HCT116 (cell line): ENCODE measurements at regions not wholly inside any gene's neighbourhood (a gene's known extent, or its start where the extent isn't known, plus 50 kb on each side); places are given as distances from the start of the nearest gene placed in this dataset.

Source experiments
- EZH2phosphoT487 ChIP-seq: fragments of 200-600 bp; IDR thresholded peaks from 2 replicates; pipeline ENCODE4 v1.6.1; 2018; ENCODE audit warnings: antibody characterized with exemption, borderline replicate concordance
- POLR2AphosphoS5 ChIP-seq: IDR thresholded peaks from 2 replicates; pipeline ENCODE4 v1.6.1; 2011; ENCODE audit warnings: mild to moderate bottlenecking, low read depth, low read length, moderate library complexity
- RAD21 ChIP-seq: IDR thresholded peaks from 2 replicates; pipeline ENCODE4 v1.6.1; 2012; ENCODE audit warnings: low read depth, mild to moderate bottlenecking
- SIN3A ChIP-seq: IDR thresholded peaks from 2 replicates; pipeline ENCODE4 v1.6.1; 2012; ENCODE audit warnings: low read depth
- YY1 ChIP-seq: IDR thresholded peaks from 2 replicates; pipeline ENCODE4 v1.6.1; 2011; ENCODE audit warnings: low read length, low read depth, moderate library complexity, mild to moderate bottlenecking; ENCODE audit not compliant: insufficient replicate concordance; ENCODE audit errors: extremely low read depth
- TF ChIP-seq, protein P1 (sequence below), 3 experiments: fragments of 200-600 bp in 1 of 3; sonication (generic) in 1 of 3; IDR thresholded peaks in 2 of 3; conservative IDR thresholded peaks in 1 of 3; 2 replicates each; pipeline ENCODE4 v1.5.1; 2012 to 2017; ENCODE audit warnings: low read depth in 2 of 3, low read length in 2 of 3, antibody characterized with exemption in 1 of 3, borderline replicate concordance in 1 of 3, control low read depth in 1 of 3, mild to moderate bottlenecking in 1 of 3, mixed read lengths in 1 of 3, mixed run types in 1 of 3, moderate library complexity in 1 of 3; ENCODE audit not compliant: insufficient read depth in 1 of 3
- TF ChIP-seq, protein P2 (sequence below): IDR thresholded peaks from 2 replicates; pipeline ENCODE4 v1.6.1; 2012

DNA sequence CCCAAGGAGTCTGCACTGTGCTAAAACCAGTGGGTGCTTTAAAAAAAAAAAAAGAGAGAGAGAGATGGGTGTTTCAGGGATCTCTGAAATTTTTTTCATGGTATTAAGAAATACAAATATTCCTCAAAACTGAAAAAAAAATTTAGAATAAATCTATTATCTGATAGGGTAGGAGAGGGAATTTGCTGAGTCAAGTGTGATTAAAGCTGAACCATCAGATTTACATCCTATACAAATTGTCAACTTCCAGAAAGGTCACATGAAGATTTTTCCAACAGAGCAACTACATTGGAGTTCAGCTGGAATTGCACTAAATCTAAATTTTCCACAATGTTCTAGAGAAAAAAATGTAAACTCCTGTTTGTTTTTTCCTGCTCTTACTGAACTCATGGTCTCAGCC is 79.3 kb upstream of the DSCAM start:
- TF ChIP-seq POLR2AphosphoS5 (no peak), EZH2phosphoT487 (no peak), YY1 (no peak), RAD21 (no peak), SIN3A (no peak)
- TF ChIP-seq, protein P1, sequence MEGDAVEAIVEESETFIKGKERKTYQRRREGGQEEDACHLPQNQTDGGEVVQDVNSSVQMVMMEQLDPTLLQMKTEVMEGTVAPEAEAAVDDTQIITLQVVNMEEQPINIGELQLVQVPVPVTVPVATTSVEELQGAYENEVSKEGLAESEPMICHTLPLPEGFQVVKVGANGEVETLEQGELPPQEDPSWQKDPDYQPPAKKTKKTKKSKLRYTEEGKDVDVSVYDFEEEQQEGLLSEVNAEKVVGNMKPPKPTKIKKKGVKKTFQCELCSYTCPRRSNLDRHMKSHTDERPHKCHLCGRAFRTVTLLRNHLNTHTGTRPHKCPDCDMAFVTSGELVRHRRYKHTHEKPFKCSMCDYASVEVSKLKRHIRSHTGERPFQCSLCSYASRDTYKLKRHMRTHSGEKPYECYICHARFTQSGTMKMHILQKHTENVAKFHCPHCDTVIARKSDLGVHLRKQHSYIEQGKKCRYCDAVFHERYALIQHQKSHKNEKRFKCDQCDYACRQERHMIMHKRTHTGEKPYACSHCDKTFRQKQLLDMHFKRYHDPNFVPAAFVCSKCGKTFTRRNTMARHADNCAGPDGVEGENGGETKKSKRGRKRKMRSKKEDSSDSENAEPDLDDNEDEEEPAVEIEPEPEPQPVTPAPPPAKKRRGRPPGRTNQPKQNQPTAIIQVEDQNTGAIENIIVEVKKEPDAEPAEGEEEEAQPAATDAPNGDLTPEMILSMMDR (IDR thresholded peaks at IDR 0.05 in 2 of 3, conservative IDR thresholded peaks at IDR 0.05 in 1 of 3; ENCODE audit: borderline replicate concordance in 1 of 3, insufficient read depth in 1 of 3, low read depth in 2 of 3, low read length in 2 of 3), result no peak
- TF ChIP-seq, protein P2, sequence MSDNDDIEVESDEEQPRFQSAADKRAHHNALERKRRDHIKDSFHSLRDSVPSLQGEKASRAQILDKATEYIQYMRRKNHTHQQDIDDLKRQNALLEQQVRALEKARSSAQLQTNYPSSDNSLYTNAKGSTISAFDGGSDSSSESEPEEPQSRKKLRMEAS, result no peak
